Skin epidermis (tissue), 12 donors: ENCODE measurements at regions not wholly inside any gene's neighbourhood (a gene's known extent, or its start where the extent isn't known, plus 50 kb on each side); places are given as distances from the start of the nearest gene placed in this dataset.
"Not testable (repeated sequence)": the region's sequence is repeated elsewhere in the genome, so short reads cannot be mapped to it uniquely, and the experiment has no call there.

Experiments
- H3K27ac ChIP-seq, 21 experiments: fragments of 200-600 bp; sonication (generic) in 11 of 21; one replicate each; pipeline ENCODE4 v1.5.0; 2020; ENCODE audit warnings: mild to moderate bottlenecking in 3 of 21, inconsistent platforms in 2 of 21, moderate library complexity in 2 of 21
- H3K4me3 ChIP-seq, 7 experiments: fragments of 200-600 bp; sonication (generic) in 2 of 7; one replicate each; pipeline ENCODE4 v1.5.0; 2020; ENCODE audit warnings: inconsistent platforms in 2 of 7, mild to moderate bottlenecking in 2 of 7, moderate library complexity in 1 of 7

- Histone ChIP-seq H3K27ac (no peak overlapping the region), H3K4me3 (no peak overlapping the region)
These were observed 628.2 kb upstream of the RBFOX1 start for GRCh38 chr16:6704306-6704930.

DNA sequence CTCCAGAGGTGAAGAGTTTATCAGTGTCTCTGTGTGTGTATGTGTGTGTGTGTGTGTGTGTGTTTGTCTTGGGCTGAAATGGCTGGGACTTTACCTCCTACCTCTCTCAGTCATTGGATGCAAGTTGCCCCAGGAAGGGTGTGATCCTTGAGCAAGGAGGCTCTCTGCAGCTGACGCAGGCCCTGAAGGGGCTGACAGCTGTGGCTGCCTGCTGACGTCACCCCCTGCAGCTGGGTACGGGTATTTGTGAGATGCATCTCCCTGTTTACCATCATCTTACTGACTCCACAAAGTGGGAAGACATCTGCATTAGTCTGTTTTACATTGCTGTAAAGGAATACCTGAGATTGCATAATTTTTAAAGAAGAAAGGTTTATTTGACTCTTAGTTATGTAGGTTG lies 631.5 kb upstream of the RBFOX1 start:
- no peak overlapping the region for H3K4me3 ChIP-seq
- H3K27ac ChIP-seq, result no peak overlapping the region

DNA sequence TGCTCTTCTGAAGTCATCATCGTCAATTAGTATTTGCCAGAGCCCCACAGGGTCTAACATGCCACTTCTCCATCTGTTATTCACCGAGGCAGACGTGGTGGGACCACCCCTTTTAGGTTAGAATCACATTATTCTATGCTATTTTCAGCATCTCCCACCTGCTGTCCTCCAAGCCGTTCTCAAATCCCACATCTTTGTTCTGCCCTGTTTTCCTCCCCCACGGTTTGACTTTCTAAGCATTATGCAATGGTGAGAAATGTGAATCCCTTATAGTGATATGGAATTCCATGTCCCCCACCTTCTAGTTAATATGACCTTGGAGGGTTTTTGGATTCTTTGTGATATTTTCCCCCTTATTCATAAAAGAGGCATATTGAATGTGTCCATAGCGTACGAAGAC lies 634.1 kb upstream of the RBFOX1 start:
- Histone ChIP-seq H3K4me3 (no peak overlapping the region), H3K27ac (no peak overlapping the region)

DNA sequence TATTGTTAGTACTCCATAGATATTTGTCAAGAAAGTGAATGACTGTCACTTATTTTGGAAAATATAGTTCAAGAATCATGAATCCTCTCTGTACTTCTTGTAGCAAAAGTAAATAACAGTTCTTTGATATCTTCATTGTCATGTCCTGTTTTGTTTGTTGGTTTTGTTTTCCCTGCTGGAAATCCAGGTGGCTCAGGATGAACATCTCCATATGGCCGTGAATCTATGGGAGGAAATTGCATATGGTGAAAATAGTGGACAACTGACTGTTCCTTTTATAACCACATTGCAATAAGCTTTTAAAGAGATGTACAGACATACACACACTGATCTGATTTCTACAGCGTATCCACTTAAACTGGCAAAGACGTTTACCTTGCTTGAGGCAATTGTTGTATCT lies 637.0 kb upstream of the RBFOX1 start:
- H3K27ac ChIP-seq, result no peak overlapping the region
- no peak overlapping the region for H3K4me3 ChIP-seq

DNA sequence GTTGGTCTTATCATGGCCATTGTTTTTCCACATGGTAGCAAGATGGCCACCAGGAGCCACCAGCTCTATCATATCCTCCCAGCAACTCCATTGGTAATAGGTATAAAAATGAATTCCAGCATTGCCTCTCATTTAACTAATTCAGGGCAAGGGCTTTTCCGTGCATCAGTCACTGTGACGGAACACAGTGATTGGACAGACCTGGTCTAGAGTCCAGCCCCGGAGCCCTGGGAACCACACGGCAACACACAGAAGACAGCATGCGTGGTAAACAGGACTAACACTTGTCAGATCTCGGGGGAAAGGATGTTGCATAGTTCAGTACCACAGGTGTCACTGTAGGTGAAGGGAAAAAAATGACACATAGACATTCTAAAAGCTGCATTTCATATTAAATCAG lies 638.0 kb upstream of the RBFOX1 start:
- no peak overlapping the region for H3K27ac ChIP-seq
- no peak overlapping the region for H3K4me3 ChIP-seq

GRCh38 chr16:6693418-6693817 lies 639.2 kb upstream of the RBFOX1 start:
- H3K4me3 ChIP-seq, H3K27ac ChIP-seq: not testable (repeated sequence)

- H3K27ac ChIP-seq, result no peak overlapping the region
- no peak overlapping the region for H3K4me3 ChIP-seq
These were observed 639.8 kb upstream of the RBFOX1 start for GRCh38 chr16:6692874-6693273.

GRCh38 chr16:6690741-6691140 lies 641.9 kb upstream of the RBFOX1 start:
- no peak overlapping the region for H3K4me3 ChIP-seq

DNA sequence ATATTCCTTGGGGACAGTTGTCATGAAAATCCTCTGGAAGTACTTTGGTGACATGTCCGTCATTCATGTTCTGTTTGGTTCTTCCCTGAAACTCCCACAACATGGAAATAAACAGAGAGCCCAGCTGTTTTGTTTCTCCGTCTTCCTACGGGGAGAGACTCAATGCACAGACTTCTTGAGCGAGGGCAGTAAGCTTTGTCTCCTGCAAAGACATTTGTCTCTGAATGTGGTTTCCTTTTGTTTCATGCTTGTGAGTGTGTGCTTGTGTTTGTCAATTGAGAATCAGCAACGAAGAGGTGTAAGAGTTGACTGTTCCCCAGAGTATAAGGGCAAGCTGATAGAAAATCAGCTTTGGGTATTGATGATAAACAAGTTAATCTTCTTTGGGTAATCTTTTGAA lies 643.0 kb upstream of the RBFOX1 start:
- H3K27ac ChIP-seq, result no peak overlapping the region
- H3K4me3 ChIP-seq, result no peak overlapping the region

More at GRCh38 chr16:6690741-6691140, 641.9 kb upstream of the RBFOX1 start:
- H3K27ac ChIP-seq, result no peak overlapping the region

GRCh38 chr16:6687593-6687992 lies 645.1 kb upstream of the RBFOX1 start:
- H3K4me3 ChIP-seq, result no peak overlapping the region
- no peak overlapping the region for H3K27ac ChIP-seq

GRCh38 chr16:6684076-6684673 lies 648.5 kb upstream of the RBFOX1 start:
- Histone ChIP-seq H3K27ac (no peak overlapping the region), H3K4me3 (no peak overlapping the region)

GRCh38 chr16:6682142-6682811 lies 650.4 kb upstream of the RBFOX1 start:
- H3K27ac ChIP-seq, result no peak overlapping the region
- H3K4me3 ChIP-seq, result no peak overlapping the region

DNA sequence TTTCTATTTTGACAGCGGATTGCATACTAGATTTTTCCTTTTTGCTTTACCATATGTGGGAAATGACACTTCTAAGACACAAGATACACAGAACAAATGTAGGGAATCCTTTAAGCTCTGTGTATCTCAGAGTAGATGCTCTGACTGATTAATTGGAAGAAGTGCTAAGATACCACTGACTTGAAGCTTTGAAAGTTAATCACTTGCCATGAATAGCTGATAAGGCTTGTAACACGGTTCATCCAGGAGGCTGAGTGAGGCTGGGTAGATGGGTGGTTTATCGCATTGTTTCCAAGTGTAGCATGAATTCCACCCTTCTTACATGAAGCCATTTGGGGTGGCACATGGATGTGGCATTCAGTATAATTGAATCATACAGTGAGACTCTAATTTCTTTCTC lies 654.1 kb upstream of the RBFOX1 start:
- Histone ChIP-seq H3K27ac (no peak overlapping the region), H3K4me3 (no peak overlapping the region)

GRCh38 chr16:6674071-6674470 lies 658.6 kb upstream of the RBFOX1 start:
- no peak overlapping the region for H3K27ac ChIP-seq

GRCh38 chr16:6672507-6672906 lies 660.1 kb upstream of the RBFOX1 start:
- Histone ChIP-seq H3K4me3 (no peak overlapping the region), H3K27ac (no peak overlapping the region)

More at GRCh38 chr16:6674071-6674470, 658.6 kb upstream of the RBFOX1 start:
- no peak overlapping the region for H3K4me3 ChIP-seq

DNA sequence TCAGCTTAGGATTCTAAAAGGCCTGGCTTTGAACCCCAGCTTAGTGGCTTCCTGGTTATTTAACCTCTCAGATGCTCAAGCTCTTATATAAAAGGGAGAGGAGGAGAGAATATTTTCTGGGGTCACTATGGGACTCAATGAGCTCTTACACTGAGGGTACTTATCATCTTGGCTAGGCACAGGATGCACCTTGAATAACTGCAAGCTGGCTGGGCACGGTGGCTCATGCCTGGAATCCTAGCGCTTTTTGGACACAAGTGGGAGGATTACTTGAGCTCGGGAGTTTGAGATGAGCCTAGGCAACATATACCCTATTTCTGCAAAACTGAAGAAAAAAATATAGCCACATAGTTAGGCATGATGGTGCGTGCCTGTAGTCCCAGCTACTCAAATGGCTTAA lies 665.3 kb upstream of the RBFOX1 start:
- Histone ChIP-seq H3K27ac (no peak overlapping the region), H3K4me3 (no peak overlapping the region)

- no peak overlapping the region for H3K4me3 ChIP-seq
- H3K27ac ChIP-seq, result no peak overlapping the region
These were observed 667.5 kb upstream of the RBFOX1 start for GRCh38 chr16:6665126-6665525.

DNA sequence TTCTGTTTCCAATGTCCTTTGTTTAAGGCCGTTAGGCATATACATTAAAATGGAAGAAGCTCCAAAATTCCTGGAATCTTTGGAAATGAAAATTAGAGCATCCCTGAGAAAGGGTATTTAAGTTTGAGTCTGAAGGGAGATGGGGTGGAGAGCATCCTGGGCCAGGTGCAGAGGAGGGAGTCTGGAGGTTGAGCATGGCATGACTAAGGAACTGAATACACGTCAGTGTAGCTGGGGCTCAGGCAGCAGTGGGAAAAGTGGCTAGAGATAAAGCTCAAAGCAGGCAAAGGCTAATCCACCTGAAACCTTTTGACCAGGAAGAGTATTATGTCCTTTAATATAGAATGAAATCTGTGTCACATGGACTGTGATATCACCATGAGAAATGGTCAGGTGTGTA lies 669.0 kb upstream of the RBFOX1 start:
- no peak overlapping the region for H3K4me3 ChIP-seq
- no peak overlapping the region for H3K27ac ChIP-seq

GRCh38 chr16:6656760-6657159 lies 675.9 kb upstream of the RBFOX1 start:
- no peak overlapping the region for H3K27ac ChIP-seq

DNA sequence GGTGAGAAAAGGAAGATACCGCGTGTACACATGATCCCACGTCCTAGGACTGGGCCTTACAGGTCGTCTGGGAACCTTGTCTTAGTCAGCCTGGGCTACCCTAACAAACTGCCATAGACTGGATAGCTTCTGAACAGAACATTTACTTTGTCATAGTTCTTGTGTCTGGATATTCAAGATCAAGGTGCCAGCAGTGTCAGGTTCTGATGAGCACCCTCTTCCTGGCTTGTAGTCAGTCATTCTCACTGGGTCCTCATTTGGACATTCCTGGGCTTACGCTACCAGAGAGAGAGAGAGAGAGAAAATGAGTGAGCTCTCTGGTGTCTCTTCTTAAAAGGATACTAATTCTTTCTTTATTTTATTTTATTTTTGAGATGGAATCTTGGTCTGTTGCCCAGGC lies 685.8 kb upstream of the RBFOX1 start:
- no peak overlapping the region for H3K27ac ChIP-seq
- H3K4me3 ChIP-seq, result no peak overlapping the region

More at GRCh38 chr16:6656760-6657159, 675.9 kb upstream of the RBFOX1 start:
- H3K4me3 ChIP-seq, result no peak overlapping the region

GRCh38 chr16:6645768-6646568 lies 686.7 kb upstream of the RBFOX1 start:
- no peak overlapping the region for H3K27ac ChIP-seq
- H3K4me3 ChIP-seq, result no peak overlapping the region
